CD8-positive, alpha-beta memory T cell (primary cell): ENCODE measurements at regions not wholly inside any gene's neighbourhood (a gene's known extent, or its start where the extent isn't known, plus 50 kb on each side); places are given as distances from the start of the nearest gene placed in this dataset.

Source experiments
- CTCF ChIA-PET: fragments of 350-600 bp; sonication (Branson Sonifier 250); formaldehyde crosslinking; loops from one replicate; lab custom pipeline; 2021; ENCODE audit warnings: antibody characterized with exemption; lab: Charles Lee
- POLR2A ChIA-PET: fragments of 350-600 bp; sonication (Branson Sonifier 250); formaldehyde crosslinking; loops from one replicate; lab custom pipeline; 2021; ENCODE audit warnings: antibody characterized with exemption; lab: Charles Lee
- DNase-seq, 5 donors: peaks; one replicate each; pipeline versions ENCODE4 v3.0.0 to v3.0.0-alpha.2; 2020 to 2022; ENCODE audit warnings: mixed read lengths in 1 of 5
- H3K27ac ChIP-seq: one replicate; pipeline ENCODE4 v1.7.0; 2013; ENCODE audit warnings: low read depth, mild to moderate bottlenecking, low read length, moderate library complexity
- H3K27me3 ChIP-seq: 2 replicates; pipeline ENCODE4 v1.7.0; 2013; ENCODE audit warnings: low read length, mild to moderate bottlenecking; ENCODE audit not compliant: insufficient read depth, poor library complexity, severe bottlenecking
- H3K36me3 ChIP-seq: 2 replicates; pipeline ENCODE4 v1.7.0; 2013; ENCODE audit warnings: mild to moderate bottlenecking, low read length, moderate library complexity; ENCODE audit not compliant: insufficient read depth
- H3K4me1 ChIP-seq: 2 replicates; pipeline ENCODE4 v1.7.0; 2013; ENCODE audit warnings: mild to moderate bottlenecking, low read length, moderate library complexity; ENCODE audit not compliant: insufficient read depth
- H3K4me3 ChIP-seq: 2 replicates; pipeline ENCODE4 v1.7.0; 2013; ENCODE audit warnings: mild to moderate bottlenecking, low read length
- H3K9me3 ChIP-seq: 2 replicates; pipeline ENCODE4 v1.7.0; 2013; ENCODE audit warnings: mild to moderate bottlenecking, low read length
- H3K27ac Mint-ChIP-seq, 8 donors: one replicate each; pipeline ENCODE4 v1.8.0; 2020 to 2021; ENCODE audit warnings: mixed read lengths in 8 of 8, mild to moderate bottlenecking in 6 of 8, inconsistent platforms in 3 of 8, moderate library complexity in 3 of 8
- H3K27me3 Mint-ChIP-seq, 2 donors: one replicate each; pipeline ENCODE4 v1.8.0; 2020 to 2021; ENCODE audit warnings: mixed read lengths in 2 of 2, mild to moderate bottlenecking in 1 of 2, moderate library complexity in 1 of 2
- H3K36me3 Mint-ChIP-seq, 3 donors: one replicate each; pipeline ENCODE4 v1.8.0; 2020 to 2021; ENCODE audit warnings: mixed read lengths in 3 of 3, inconsistent platforms in 1 of 3, mild to moderate bottlenecking in 1 of 3
- H3K4me1 Mint-ChIP-seq, 3 donors: one replicate each; pipeline ENCODE4 v1.8.0; 2020 to 2021; ENCODE audit warnings: mixed read lengths in 3 of 3, inconsistent platforms in 1 of 3, mild to moderate bottlenecking in 1 of 3
- H3K4me3 Mint-ChIP-seq, 7 donors: one replicate each; pipeline ENCODE4 v1.8.0; 2020 to 2021; ENCODE audit warnings: mixed read lengths in 7 of 7, mild to moderate bottlenecking in 6 of 7, moderate library complexity in 4 of 7, inconsistent platforms in 2 of 7
- H3K9me3 Mint-ChIP-seq, 5 donors: one replicate each; pipeline ENCODE4 v1.8.0; 2020 to 2022; ENCODE audit warnings: mixed read lengths in 5 of 5, mild to moderate bottlenecking in 3 of 5, moderate library complexity in 2 of 5, inconsistent platforms in 1 of 5

DNA sequence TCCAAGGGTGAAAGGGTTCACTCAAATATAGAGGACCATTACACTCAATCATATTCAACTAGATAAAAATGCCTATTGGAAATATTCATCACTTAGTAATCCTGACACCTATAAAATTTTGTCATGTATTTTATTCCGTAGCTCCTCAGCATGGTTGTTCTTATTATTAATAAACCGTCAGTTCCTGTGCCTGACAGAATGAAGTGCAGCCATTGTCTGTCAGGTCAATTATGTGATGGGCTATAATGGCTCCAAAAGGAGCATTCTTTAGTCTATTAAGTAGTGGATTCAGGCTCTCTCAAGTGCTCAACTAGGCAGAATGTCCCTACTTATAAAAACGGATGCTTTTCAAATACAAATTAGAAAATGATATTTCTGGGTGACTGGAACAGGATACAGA, 916.1 kb upstream of the ANO3 start:
- no peak overlapping the region for H3K4me3 Mint-ChIP-seq
- H3K36me3 Mint-ChIP-seq = no peaks in the 10 kb centered on the region
- H3K27me3 Mint-ChIP-seq = peaks cover 0 to 4% of the 10 kb centered on the region in 2 donors
- no peaks in the 10 kb centered on the region for H3K4me1 ChIP-seq
- H3K4me3 ChIP-seq = no peak overlapping the region
- no peaks in the 10 kb centered on the region for H3K9me3 ChIP-seq
- no peak overlapping the region for H3K27ac Mint-ChIP-seq
- DNase-seq = no peak
- POLR2A ChIA-PET = no interaction called here
- no peak overlapping the region for H3K27ac ChIP-seq
- H3K4me1 Mint-ChIP-seq = no peaks in the 10 kb centered on the region
- peaks cover 3 to 18% (median 3%) of the 10 kb centered on the region in 5 donors for H3K9me3 Mint-ChIP-seq
- H3K36me3 ChIP-seq = no peaks in the 10 kb centered on the region
- H3K27me3 ChIP-seq = no peaks in the 10 kb centered on the region
- CTCF ChIA-PET = no interaction called here

DNA sequence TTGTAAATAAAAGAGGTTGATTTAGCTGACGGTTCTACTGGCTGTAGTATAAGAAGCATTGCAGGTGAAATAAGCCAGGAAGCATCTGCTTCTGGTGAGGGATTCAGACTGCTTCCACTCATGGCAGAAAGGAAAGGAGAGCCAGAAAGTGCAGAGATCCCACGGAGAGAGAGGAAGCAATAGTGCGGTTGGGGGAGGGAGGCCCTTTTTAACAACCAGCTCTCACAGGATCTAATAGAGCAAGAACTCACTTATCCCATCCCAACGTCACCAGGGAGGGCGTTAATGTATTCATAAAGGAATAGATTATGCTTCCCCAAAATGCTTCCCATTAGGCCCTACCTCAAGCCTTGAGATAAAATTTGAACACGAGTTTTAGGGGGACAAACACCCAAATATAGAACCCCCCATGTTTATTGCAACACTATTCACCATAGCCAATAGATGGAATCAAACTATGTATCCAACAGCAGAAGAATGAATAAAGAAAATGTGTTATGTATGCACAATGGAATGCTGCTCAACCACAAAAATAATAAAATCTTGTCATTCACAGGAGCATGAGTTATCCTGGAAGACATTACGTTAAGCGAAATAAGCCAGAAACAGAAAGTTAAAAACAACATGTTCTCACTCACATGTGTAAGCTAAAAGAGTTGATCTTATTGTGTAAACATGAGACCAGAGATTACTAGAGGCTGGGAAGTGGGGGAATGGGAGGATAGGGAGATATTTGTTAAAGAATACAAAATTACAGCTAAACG, 908.3 kb upstream of the ANO3 start:
- Mint-ChIP-seq H3K27me3 (no peaks in the 10 kb centered on the region), H3K27ac (no peak overlapping the region), H3K4me3 (no peak overlapping the region), H3K36me3 (no peaks in the 10 kb centered on the region), H3K4me1 (no peaks in the 10 kb centered on the region), H3K9me3 (peaks cover 2 to 10% (median 5%) of the 10 kb centered on the region in 5 donors)
- no peak overlapping the region for H3K4me3 ChIP-seq
- no peaks in the 10 kb centered on the region for H3K9me3 ChIP-seq
- no peaks in the 10 kb centered on the region for H3K27me3 ChIP-seq
- no peak for DNase-seq
- H3K36me3 ChIP-seq = no peaks in the 10 kb centered on the region
- no peaks in the 10 kb centered on the region for H3K4me1 ChIP-seq
- H3K27ac ChIP-seq = no peak overlapping the region
- CTCF ChIA-PET = no interaction called here
- POLR2A ChIA-PET = no interaction called here

DNA sequence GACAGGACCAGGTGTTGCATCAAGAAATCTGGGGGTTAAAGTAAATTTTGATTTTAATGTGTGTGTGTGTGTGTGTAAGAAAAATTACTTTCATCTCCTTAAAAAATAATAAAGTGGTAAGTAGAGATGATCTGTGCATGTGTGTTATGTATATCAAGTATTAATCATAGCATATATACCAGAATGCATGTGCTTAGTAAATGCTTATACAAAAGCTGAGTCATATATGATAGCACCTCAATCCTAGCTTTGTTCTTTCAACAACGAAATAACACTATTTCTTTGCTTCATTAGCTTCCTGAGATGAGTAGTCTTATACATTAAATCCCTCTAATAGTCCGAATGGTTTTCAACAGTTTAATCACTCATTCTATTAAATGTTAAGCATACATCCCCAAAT, 899.6 kb upstream of the ANO3 start:
- Histone ChIP-seq H3K27ac (no peak overlapping the region), H3K4me3 (no peak overlapping the region), H3K4me1 (no peaks in the 10 kb centered on the region), H3K36me3 (no peaks in the 10 kb centered on the region), H3K9me3 (no peaks in the 10 kb centered on the region), H3K27me3 (no peaks in the 10 kb centered on the region)
- no peaks in the 10 kb centered on the region for H3K27me3 Mint-ChIP-seq
- no peaks in the 10 kb centered on the region for H3K36me3 Mint-ChIP-seq
- H3K27ac Mint-ChIP-seq = no peak overlapping the region
- H3K4me1 Mint-ChIP-seq = no peaks in the 10 kb centered on the region
- H3K4me3 Mint-ChIP-seq = no peak overlapping the region
- ChIA-PET POLR2A (no interaction called here), CTCF (no interaction called here)
- DNase-seq = no peak
- H3K9me3 Mint-ChIP-seq = peaks cover 4 to 14% (median 6%) of the 10 kb centered on the region in 5 donors

DNA sequence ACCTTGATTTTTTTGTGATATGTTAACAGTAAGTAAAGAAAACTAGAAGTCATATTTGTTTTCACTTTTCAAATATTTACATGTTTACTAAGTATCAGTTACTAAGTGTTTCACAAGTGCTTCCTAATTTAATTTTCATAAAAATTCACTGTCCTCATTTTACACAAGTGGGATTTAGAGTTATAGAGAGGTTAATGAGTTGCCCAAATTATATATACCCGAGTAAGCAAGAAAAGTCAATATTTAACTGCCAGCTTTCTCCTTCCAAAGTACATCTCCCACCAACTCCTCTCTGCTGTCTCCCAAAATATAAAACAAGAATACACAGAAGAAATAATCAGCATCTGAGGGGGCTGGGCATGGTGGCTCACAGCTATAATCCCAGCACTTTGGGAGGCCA, 896.7 kb upstream of the ANO3 start:
- H3K4me3 ChIP-seq = no peak overlapping the region
- peaks cover 6 to 23% (median 8%) of the 10 kb centered on the region in 5 donors for H3K9me3 Mint-ChIP-seq
- H3K27me3 Mint-ChIP-seq = no peaks in the 10 kb centered on the region
- no peaks in the 10 kb centered on the region for H3K36me3 ChIP-seq
- no peaks in the 10 kb centered on the region for H3K27me3 ChIP-seq
- H3K27ac ChIP-seq = no peak overlapping the region
- POLR2A ChIA-PET = no interaction called here
- H3K9me3 ChIP-seq = no peaks in the 10 kb centered on the region
- CTCF ChIA-PET = no interaction called here
- no peaks in the 10 kb centered on the region for H3K4me1 ChIP-seq
- H3K27ac Mint-ChIP-seq = no peak overlapping the region
- DNase-seq = no peak
- H3K4me1 Mint-ChIP-seq = no peaks in the 10 kb centered on the region
- no peak overlapping the region for H3K4me3 Mint-ChIP-seq
- no peaks in the 10 kb centered on the region for H3K36me3 Mint-ChIP-seq

DNA sequence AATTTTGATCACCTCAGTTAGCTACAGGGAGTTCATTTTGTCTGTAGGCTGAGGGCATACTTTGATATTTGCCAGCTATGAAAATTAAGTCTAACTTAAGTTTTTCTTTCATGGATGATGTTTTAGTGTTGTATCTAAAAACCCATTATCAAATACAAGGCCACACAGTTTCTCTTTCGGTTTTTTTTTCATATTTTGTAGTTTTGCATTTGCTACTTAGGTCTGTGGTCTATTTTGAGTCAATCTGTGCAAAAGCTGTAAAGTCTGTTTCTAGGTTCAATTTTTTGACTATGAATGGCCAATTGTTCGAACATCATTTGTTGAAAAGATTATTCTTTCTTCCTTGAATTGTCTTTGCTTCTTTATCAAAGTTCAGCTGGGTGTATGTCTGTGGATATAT, 895.6 kb upstream of the ANO3 start:
- Histone ChIP-seq H3K9me3 (peaks cover 5% of the 10 kb centered on the region), H3K27me3 (no peaks in the 10 kb centered on the region), H3K4me3 (no peak overlapping the region), H3K4me1 (no peaks in the 10 kb centered on the region), H3K36me3 (no peaks in the 10 kb centered on the region), H3K27ac (no peak overlapping the region)
- Mint-ChIP-seq H3K27me3 (no peaks in the 10 kb centered on the region), H3K4me3 (no peak overlapping the region), H3K9me3 (peaks cover 6 to 31% (median 10%) of the 10 kb centered on the region in 5 donors), H3K4me1 (no peaks in the 10 kb centered on the region), H3K27ac (no peak overlapping the region), H3K36me3 (no peaks in the 10 kb centered on the region)
- no peak for DNase-seq
- ChIA-PET POLR2A (no interaction called here), CTCF (no interaction called here)

DNA sequence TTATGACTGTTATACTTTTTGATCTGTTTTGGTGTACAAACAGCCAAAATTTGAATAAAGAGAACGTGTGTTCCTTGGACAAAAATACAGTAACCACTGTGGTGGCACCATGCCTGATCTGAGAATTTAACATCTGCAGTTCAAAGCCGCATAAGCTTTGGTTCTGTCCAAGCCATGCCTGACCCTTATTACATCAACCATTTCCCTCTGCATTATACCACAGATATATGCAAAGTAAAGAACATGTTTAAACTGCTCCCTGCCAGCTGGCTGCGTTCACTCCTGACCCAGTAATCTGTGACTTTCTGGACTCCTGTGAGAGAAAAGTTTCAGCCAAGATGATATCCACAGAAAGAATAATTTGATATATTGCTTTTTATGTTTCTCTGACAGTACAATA, 890.5 kb upstream of the ANO3 start:
- peaks cover 2 to 28% (median 8%) of the 10 kb centered on the region in 5 donors for H3K9me3 Mint-ChIP-seq
- no peaks in the 10 kb centered on the region for H3K36me3 Mint-ChIP-seq

DNA sequence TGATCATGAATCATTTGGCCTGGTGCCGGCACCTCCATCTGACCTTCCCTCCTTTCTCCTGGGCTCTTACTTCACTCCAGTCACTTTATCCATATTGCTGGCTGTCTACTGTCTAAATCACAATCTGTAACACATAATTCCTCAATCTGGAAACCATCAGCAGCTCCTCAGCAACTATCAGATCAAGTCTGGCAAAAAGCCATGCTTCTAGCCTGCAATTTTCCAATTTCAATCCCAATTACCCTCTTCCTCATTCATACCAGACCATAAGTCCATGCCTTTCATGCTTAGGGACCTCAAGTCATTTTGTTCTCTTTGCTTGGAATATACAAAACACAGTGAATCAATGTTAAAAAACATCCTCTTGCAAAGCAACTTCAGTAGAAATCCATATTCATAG, 882.8 kb upstream of the ANO3 start:
- DNase-seq = no peak
- ChIA-PET POLR2A (no interaction called here), CTCF (no interaction called here)
- no peak overlapping the region for H3K27ac ChIP-seq
- no peaks in the 10 kb centered on the region for H3K36me3 ChIP-seq
- H3K9me3 ChIP-seq = no peaks in the 10 kb centered on the region
- Mint-ChIP-seq H3K27me3 (no peaks in the 10 kb centered on the region), H3K4me3 (no peak overlapping the region), H3K9me3 (peaks cover 2 to 28% (median 10%) of the 10 kb centered on the region in 5 donors), H3K4me1 (no peaks in the 10 kb centered on the region), H3K36me3 (no peaks in the 10 kb centered on the region), H3K27ac (no peak overlapping the region)
- no peak overlapping the region for H3K4me3 ChIP-seq
- H3K4me1 ChIP-seq = no peaks in the 10 kb centered on the region
- H3K27me3 ChIP-seq = no peaks in the 10 kb centered on the region

More for the DNA sequence above, 890.5 kb upstream of the ANO3 start:
- H3K27ac Mint-ChIP-seq = no peak overlapping the region
- H3K4me3 Mint-ChIP-seq = no peak overlapping the region
- no peaks in the 10 kb centered on the region for H3K27me3 Mint-ChIP-seq
- ChIA-PET POLR2A (no interaction called here), CTCF (no interaction called here)
- no peak overlapping the region for H3K27ac ChIP-seq
- H3K4me1 ChIP-seq = no peaks in the 10 kb centered on the region
- no peak for DNase-seq
- no peaks in the 10 kb centered on the region for H3K4me1 Mint-ChIP-seq
- H3K27me3 ChIP-seq = no peaks in the 10 kb centered on the region
- H3K4me3 ChIP-seq = no peak overlapping the region
- no peaks in the 10 kb centered on the region for H3K36me3 ChIP-seq
- H3K9me3 ChIP-seq = peaks cover 5% of the 10 kb centered on the region

DNA sequence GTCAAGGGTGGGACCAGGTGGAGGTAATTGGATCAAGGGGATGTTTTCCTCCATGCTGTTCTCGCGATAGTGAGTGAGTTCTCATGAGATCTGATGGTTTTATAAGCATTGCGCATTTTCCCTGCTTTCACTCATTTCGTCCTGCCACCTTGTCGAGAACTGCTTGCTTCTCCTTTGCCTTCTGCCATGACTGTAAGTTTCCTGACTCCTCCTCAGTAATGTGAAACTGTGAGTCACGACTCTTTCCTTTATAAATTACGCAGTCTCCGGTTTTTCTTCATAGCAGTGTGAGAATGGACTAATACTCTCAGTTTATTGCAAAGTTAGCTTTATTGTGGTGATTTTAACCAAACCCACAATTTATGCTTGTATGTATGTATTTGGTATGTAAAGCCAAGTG, 878.5 kb upstream of the ANO3 start:
- Histone ChIP-seq H3K4me3 (no peak overlapping the region), H3K27me3 (no peaks in the 10 kb centered on the region), H3K36me3 (no peaks in the 10 kb centered on the region), H3K27ac (no peak overlapping the region), H3K9me3 (no peaks in the 10 kb centered on the region), H3K4me1 (no peaks in the 10 kb centered on the region)
- Mint-ChIP-seq H3K4me3 (no peak overlapping the region), H3K9me3 (peaks cover 7 to 35% (median 11%) of the 10 kb centered on the region in 5 donors), H3K27ac (no peak overlapping the region), H3K27me3 (no peaks in the 10 kb centered on the region), H3K4me1 (no peaks in the 10 kb centered on the region), H3K36me3 (no peaks in the 10 kb centered on the region)
- POLR2A ChIA-PET = no interaction called here
- CTCF ChIA-PET = no interaction called here
- no peak for DNase-seq
